ENCODE measurements at regions not wholly inside any gene's neighbourhood (a gene's known extent, or its start where the extent isn't known, plus 50 kb on each side); places are given as distances from the start of the nearest gene placed in this dataset.
A peak's percentile ranks its signal among the peaks of the same experiment; 100 is the strongest.

DNA sequence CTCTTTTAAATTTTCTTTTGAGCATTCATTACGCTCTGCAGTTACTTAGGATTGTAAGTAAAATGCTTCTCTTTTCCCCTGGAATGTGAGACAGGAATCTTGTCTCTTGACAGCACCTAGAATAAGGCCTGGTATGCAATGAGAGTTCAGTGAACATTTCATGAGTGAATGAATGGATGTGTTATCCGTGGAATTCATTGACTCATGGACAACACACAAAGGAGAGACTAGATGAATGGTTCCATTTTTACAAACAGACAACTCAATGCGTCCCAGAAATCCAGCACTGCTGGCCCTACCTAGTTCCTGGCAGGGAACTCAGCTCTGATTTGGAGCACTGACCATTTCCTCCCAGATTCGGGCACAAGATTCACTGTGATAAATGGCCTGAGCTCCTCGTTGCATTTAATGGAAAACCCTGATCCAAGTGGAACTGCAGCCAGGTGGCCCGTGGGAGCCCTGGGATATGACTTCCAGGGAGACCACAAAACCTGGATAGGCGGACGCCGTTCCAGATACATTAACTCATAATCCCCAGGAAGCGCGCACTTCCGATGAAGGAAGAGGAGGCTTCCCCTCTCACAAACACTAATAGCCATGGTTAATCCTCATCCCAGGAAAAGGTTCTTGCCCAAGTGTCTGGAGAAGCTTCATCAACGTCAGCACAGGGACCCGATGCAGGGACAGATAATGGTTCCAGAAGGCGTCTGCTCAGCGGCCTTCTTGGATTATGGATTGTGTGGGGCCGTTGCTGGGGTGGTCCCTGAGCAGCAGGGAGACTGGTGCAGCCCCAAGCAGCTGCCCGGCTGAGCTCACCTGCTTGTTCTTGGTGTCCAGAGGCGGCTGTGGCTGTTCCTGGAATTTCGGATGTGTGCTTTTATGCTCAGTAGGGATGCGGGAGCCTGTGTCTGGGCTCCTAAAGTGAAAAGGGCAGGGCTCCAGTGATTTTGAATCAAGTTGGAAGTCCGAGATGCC is 211.1 kb upstream of the TSHZ3 start:
- peak; percentile 5 for DNase-seq (ENCODE audit: low spot score)

DNA sequence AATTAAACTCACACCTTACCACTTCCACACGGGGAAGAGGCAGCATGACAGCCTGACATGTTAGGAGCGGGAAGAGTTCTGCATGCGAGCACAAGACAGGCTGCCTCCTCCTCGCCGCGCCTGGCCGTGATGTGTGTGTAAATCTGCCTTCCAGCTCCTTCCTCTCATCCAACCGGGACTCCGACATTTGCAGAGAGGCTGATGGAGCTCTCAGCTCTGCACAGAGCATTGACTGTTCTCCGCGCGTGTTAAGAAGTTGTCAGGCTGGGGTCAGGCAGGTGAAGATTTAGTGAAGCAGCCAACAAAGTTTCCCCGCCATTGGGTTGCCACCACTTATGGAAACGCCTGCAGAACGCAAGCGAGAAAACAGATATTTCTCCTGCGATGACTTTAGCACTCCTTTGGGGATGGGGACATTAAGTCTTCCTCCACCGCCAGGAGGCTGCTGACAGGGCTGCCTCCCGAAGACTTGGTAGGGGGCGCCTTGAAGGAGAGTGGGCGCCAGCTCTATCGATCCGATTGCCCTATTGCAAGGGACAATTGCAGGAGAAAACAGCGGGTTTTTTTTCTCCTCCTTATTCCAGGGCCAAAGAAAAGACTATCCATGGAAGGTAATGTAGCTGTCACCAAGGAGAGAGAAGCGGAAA is 213.9 kb upstream of the TSHZ3 start:
- DNase-seq (ENCODE audit: low spot score): no peak

- DNase-seq (ENCODE audit: low spot score): no peak
Observed at GRCh38 chr19:31567776-31568175, 218.5 kb upstream of the TSHZ3 start.

GRCh38 chr19:31568724-31569123 is 219.5 kb upstream of the TSHZ3 start:
- DNase-seq (ENCODE audit: low spot score): no peak

DNA sequence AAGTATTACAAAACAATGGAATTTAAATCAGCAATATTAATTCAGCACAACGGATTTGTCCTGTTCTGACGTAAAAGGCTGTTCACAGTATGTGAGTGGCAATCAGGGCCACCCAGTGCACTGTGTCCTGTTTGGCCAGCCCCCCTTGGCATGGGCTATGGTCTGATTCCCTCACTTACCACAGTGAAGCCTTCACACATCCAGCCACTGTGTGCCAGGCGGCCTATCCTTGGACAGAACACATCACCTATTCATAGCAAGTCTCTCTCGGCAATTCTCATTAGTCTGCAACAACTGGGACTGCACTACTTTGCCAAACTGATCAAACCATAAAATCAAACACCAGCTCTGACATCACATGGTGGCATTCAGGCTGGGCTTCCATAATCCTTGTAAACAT is 221.5 kb upstream of the TSHZ3 start:
- peak; percentile 7 for DNase-seq (ENCODE audit: low spot score)

DNA sequence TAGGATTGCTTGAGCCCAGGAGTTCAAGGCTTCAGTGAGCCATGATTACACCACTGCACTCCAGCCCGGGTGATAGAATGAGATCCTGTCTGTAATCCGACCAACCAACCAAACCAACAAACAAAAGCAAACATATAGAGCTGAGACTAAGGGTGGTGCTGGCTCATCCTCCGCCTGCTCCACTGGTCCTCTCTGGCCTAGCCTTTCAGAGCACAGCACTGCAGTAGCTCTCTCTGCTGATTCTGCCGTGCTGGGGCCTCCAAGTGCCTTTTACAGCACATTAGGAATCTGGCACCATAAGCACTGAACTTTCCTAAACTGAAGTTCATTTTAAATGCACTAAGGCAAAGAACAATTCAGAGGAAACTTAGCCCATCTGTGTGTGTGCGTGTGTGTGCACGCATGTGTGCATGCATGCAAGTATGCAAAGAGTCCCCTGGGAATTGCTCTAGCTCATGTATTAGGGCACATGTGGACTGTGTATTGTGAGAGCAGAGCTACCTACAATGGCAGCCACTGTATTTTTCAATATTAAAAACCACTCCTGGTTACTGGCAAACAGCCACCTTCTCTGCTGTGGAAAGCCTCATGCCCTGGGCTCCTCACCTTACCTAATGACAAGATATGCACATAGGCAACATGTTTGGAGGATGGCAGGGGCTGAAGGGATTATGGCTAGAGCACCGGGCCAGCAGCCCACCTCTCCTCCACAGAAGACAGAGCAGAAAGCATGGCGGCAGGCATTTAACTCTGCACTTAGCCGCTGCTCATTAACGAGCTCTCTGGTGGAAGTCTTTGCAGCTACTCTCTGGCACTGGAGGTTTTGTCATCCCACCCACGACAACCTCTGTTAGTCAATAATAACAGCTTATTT is 223.1 kb upstream of the TSHZ3 start:
- no peak for DNase-seq (ENCODE audit: low spot score)

DNA sequence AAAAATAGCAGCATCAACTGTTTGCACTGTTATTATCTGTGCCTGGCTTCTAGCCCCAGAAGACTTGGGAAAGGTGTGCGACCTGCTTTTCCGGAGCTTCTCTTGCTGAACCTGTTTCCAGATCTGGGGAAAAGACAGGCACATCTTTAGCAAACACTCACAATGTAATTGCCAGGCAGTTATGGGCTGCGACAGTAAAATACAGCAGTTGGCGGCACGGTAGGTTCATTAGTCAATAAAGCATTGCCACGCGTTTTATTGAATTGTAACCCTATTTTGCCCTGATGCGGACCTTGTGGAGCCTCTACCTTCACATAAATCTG is 223.7 kb upstream of the TSHZ3 start:
- no peak for DNase-seq (ENCODE audit: low spot score)

- no peak for DNase-seq (ENCODE audit: low spot score)
Observed at GRCh38 chr19:31574251-31574973, 225.2 kb upstream of the TSHZ3 start.

- DNase-seq (ENCODE audit: low spot score): no peak
Observed at GRCh38 chr19:31575846-31576335, 226.7 kb upstream of the TSHZ3 start.

DNA sequence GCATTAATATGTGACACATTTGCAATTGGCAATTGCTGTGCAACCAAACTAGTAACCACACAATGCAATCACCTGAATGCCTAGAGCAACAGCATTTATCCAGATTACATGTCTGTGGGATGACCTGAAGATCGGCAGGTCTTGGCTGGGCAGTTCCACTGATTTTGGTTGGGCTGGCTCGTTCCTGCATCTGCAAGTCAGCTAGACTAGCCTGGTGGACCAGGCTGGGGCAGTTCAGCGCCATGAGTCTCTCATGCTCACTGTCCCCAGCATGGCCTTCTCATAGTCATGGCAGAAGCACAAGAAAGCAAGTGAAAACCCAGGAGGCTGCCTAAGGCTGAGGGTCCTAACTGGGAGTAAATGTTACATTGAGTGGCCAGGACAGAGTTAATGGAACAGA is 229.1 kb upstream of the TSHZ3 start:
- no peak for DNase-seq (ENCODE audit: low spot score)

DNA sequence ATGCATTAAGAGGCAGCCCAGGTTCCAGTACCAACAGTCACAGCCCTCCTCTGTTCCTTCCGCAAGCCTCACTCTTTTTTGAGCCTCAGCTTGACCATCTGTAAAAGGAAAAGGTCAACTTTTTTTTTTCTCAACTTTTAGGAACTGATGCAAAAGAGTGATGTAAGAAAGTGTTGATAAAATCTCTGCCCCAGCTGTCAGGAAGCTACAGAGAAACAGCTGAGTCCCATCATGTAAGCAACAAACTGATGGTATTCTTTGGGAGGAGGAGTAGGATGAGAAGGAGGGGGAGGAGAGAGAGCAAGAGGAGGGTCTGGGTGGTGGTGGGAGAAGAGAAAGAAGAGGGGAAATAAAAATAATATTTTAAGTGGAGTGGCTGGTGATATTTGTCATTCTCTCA is 233.9 kb upstream of the TSHZ3 start:
- no peak for DNase-seq (ENCODE audit: low spot score)

DNA sequence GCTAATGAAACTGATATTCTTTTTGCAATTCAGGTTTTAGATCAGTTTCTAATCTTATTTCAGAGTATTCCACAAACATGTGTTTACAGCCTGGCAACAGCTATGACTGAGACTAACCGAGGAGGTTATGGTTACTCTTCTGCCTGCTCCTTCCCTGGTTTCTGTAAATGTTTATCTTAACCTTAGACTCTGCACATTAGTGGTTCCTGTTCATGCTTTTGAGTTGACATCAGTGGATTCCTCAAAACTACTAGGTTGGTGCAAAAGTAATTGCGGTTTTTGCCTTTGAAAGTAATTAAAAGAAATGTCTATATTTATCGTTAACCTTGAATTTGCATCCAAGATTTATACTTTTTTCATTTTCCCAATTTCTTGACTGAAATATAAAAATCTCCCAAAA is 237.0 kb upstream of the TSHZ3 start:
- DNase-seq (ENCODE audit: low spot score): no peak

DNA sequence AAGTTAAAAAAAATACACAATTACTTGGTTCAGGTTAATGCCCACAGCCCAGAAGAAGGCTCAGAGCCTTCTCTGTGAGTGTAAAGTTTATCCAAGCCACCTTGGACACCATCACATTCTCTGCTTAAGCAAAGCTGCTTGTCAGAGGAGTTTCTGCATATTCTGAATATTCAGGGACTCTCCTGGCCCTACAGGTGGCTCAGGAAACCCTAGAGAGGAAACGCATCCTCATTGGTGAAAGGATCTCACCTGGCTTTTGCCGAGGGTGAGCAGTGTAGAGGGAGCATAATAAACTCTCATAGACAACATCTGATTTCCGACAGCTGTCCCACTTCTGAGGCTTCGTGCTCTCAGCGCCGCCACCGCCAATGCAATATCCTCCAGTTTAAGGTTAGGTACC is 239.9 kb upstream of the TSHZ3 start:
- no peak for DNase-seq (ENCODE audit: low spot score)

GRCh38 chr19:31591258-31591657 is 242.0 kb upstream of the TSHZ3 start:
- no peak for DNase-seq (ENCODE audit: low spot score)

DNA sequence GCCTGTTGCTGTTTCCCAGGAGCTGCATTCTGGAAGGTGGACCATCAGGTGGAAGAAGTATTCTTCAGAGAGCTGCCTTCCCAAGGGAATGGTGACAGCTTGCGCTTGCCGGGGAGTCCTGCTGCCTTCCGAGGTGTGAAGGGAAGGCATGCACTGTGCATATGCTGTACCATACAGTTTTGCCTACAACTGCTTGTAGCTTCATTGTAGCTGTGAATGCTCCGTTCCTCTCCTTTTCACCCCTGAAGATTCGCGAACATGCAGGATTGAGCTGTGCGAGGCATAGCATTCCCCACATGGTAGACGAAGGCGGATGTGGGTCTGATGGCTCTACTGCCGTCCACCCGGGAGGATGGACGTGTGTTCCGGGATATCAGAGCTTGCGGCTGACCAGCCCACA is 243.2 kb upstream of the TSHZ3 start:
- DNase-seq (ENCODE audit: low spot score): no peak

- no peak for DNase-seq (ENCODE audit: low spot score)
Observed at GRCh38 chr19:31594701-31595100, 245.5 kb upstream of the TSHZ3 start.

GRCh38 chr19:31595521-31595920 is 246.3 kb upstream of the TSHZ3 start:
- DNase-seq (ENCODE audit: low spot score): no peak

GRCh38 chr19:31596751-31597150 is 247.5 kb upstream of the TSHZ3 start:
- DNase-seq (ENCODE audit: low spot score): no peak

DNA sequence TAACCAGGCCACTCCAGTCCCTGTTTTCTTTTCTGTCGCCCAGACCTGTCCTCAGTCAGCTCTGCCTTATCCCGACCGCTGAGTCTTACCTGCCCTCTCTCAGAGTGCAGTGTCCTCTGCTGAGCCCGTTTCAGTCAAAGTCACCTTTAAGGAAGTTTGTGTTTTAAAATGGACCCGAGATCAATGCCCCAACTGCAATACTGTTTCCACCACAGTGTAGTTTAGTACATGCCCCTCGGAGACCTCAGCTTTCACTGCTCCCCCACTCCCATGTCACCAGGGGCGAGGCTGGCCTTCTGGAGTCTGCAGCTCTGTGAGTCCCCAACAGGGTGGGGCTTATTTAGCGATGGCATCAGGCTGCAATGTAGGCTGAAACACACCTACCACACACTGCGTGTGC is 248.4 kb upstream of the TSHZ3 start:
- no peak for DNase-seq (ENCODE audit: low spot score)

DNA sequence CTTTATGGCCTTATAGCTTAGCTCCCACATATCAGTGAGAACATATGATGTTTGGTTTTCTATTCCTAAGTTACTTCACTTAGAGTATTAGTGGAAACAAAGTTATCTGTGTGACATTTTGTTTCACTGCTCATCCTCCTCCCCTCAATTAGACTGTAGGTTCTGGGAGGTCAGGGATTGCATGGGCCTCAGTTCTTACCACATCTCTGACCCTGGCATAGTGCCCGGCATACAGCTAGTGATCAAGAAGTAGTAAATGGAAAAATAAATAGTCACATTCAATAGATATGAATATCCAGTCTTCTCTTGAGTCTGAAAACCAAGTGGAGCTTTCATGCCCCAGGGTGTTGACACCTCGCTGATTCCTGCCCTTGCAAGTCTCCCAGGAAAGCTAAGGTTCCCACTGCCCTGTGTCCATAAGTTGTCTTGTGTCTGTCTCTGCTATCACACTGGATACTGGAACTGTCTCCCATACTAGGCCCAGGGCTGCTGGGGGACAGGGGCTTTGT is 249.5 kb upstream of the TSHZ3 start:
- DNase-seq (ENCODE audit: low spot score): no peak

GRCh38 chr19:31600731-31601295 is 251.6 kb upstream of the TSHZ3 start:
- DNase-seq (ENCODE audit: low spot score): no peak
